ENCODE measurements at regions not wholly inside any gene's neighbourhood (a gene's known extent, or its start where the extent isn't known, plus 50 kb on each side); places are given as distances from the start of the nearest gene placed in this dataset.

DNA sequence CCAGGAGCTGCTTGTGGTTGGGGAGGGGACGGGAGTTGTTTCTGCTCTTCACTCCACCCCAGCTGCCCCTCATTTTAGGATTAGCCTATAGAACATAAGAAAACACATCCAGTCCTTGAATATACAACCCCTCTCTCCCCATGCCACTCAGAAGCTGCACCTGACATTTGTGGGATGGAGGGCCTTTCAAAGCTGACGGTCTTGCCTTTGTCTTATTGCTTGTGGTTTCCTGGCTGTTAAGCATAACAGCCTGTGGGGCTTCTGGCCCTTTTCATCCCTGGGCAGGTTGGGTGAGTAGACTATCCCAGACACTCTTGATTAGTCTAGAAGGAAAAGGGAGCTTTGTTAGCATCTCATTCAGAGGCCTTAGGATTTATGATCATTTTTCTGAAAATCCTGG, 407.6 kb upstream of the BOD1L1 start:
- Histone ChIP-seq H3K36me3 (ENCODE audit: control insufficient read depth in 5 of 5, insufficient read depth in 5 of 5, low read length in 5 of 5) (no peaks in the 10 kb centered on the region), H3K9ac (ENCODE audit: low read length in 5 of 5) (no peak overlapping the region), H3K27ac (ENCODE audit: low read depth, low read length) (no peak overlapping the region), H3K9me3 (ENCODE audit: control insufficient read depth in 5 of 5, low read length in 5 of 5) (peaks cover 0 to 2% (median 0%) of the 10 kb centered on the region in 5 donors), H3K4me1 (ENCODE audit: control insufficient read depth in 5 of 5, insufficient read depth in 5 of 5, low read length in 5 of 5) (no peaks in the 10 kb centered on the region), H3K4me3 (ENCODE audit: low read depth in 1 of 5, low read length in 5 of 5) (no peak overlapping the region), H3K27me3 (ENCODE audit: control insufficient read depth in 5 of 5, insufficient read depth in 4 of 5, low read length in 5 of 5) (no peaks in the 10 kb centered on the region)

DNA sequence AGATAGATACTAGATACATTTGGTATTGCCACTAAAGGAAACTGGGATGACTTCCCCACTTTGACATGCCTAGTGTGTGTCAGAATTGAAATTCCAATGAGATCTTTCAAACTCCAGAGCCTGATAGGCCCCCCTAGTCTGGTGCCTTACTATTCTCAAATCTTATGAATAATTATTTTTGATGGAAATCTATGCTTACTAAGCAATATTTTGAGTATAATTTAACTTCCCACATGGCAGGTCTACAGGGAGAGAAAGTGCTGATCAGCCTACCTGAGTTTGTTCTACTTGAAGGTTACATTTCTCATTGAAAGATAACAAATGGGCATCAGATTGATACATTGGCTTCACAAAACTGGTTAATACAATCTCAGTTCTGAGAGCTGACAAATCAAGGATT, 415.7 kb upstream of the BOD1L1 start:
- no peaks in the 10 kb centered on the region for H3K9me3 ChIP-seq (ENCODE audit: control insufficient read depth in 5 of 5, low read length in 5 of 5)
- no peak overlapping the region for H3K9ac ChIP-seq (ENCODE audit: low read length in 5 of 5)
- H3K27me3 ChIP-seq (ENCODE audit: control insufficient read depth in 5 of 5, insufficient read depth in 4 of 5, low read length in 5 of 5): no peaks in the 10 kb centered on the region
- H3K27ac ChIP-seq (ENCODE audit: low read depth, low read length): no peak overlapping the region
- H3K4me3 ChIP-seq (ENCODE audit: low read depth in 1 of 5, low read length in 5 of 5): no peak overlapping the region
- no peaks in the 10 kb centered on the region for H3K36me3 ChIP-seq (ENCODE audit: control insufficient read depth in 5 of 5, insufficient read depth in 5 of 5, low read length in 5 of 5)
- no peaks in the 10 kb centered on the region for H3K4me1 ChIP-seq (ENCODE audit: control insufficient read depth in 5 of 5, insufficient read depth in 5 of 5, low read length in 5 of 5)

DNA sequence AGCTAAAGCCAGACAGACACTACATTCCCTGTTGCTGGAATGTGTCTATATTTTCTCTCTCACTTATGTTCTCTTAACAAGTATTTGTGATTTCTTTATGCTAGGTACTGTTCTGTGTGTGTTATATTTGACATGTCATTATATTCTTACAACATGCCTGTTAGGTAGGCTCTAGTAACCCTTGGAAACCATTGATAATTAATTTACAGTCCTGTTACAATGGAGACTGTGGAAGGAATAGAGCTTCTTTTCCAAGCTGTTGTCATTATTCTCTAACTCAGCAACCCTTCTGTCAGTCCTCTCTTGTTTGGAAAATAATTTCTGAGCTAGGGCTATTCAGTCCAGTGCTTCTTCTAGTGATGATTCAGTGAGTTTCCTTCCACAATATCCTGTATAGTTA, 419.1 kb upstream of the BOD1L1 start:
- H3K27me3 ChIP-seq (ENCODE audit: control insufficient read depth in 5 of 5, insufficient read depth in 4 of 5, low read length in 5 of 5): no peaks in the 10 kb centered on the region
- no peak overlapping the region for H3K27ac ChIP-seq (ENCODE audit: low read depth, low read length)
- no peak overlapping the region for H3K9ac ChIP-seq (ENCODE audit: low read length in 5 of 5)
- no peaks in the 10 kb centered on the region for H3K4me1 ChIP-seq (ENCODE audit: control insufficient read depth in 5 of 5, insufficient read depth in 5 of 5, low read length in 5 of 5)
- no peak overlapping the region for H3K4me3 ChIP-seq (ENCODE audit: low read depth in 1 of 5, low read length in 5 of 5)
- H3K9me3 ChIP-seq (ENCODE audit: control insufficient read depth in 5 of 5, low read length in 5 of 5): no peaks in the 10 kb centered on the region
- no peaks in the 10 kb centered on the region for H3K36me3 ChIP-seq (ENCODE audit: control insufficient read depth in 5 of 5, insufficient read depth in 5 of 5, low read length in 5 of 5)

DNA sequence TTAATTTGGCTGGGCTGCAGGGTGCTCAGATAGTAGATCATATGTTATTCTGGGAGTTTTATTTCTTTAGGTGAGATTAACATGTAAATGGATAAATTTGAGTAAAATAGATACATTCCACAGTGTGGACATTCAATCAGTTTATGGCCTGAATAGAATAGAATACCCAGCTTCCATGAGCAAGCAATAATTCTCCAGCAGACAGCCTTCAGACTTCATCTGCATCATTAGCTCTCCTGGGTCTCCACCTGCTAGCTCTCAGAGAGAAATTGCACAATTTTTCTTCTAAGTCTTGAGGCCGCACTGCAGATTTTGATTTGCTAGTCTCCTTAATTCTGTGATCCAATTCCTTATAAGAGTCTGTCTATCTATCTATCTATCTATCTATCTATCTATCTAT, 420.3 kb upstream of the BOD1L1 start:
- H3K4me3 ChIP-seq (ENCODE audit: low read depth in 1 of 5, low read length in 5 of 5): no peak overlapping the region
- H3K27ac ChIP-seq (ENCODE audit: low read depth, low read length): no peak overlapping the region
- no peaks in the 10 kb centered on the region for H3K27me3 ChIP-seq (ENCODE audit: control insufficient read depth in 5 of 5, insufficient read depth in 4 of 5, low read length in 5 of 5)
- no peak overlapping the region for H3K9ac ChIP-seq (ENCODE audit: low read length in 5 of 5)
- H3K36me3 ChIP-seq (ENCODE audit: control insufficient read depth in 5 of 5, insufficient read depth in 5 of 5, low read length in 5 of 5): no peaks in the 10 kb centered on the region
- no peaks in the 10 kb centered on the region for H3K4me1 ChIP-seq (ENCODE audit: control insufficient read depth in 5 of 5, insufficient read depth in 5 of 5, low read length in 5 of 5)
- no peaks in the 10 kb centered on the region for H3K9me3 ChIP-seq (ENCODE audit: control insufficient read depth in 5 of 5, low read length in 5 of 5)

DNA sequence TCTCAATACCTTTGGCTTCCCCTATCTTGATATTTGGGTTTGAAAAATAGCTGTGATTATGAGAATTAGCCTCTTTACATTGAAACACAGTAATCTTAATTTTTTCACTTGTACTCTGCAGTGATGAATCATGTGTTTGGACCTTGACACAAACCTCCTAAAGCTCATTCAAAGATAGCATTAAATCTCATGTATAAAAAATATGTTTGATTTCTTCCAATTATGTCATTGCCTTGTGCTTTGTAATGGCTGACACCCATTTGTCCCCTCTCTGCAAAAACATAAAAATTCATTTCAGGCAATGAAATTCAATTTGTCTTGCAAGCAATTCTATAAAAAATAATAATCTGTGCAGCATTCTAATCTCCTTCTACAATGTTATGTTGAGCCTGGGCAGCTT, 422.4 kb upstream of the BOD1L1 start:
- no peak overlapping the region for H3K9ac ChIP-seq (ENCODE audit: low read length in 5 of 5)
- no peak overlapping the region for H3K27ac ChIP-seq (ENCODE audit: low read depth, low read length)
- no peak overlapping the region for H3K4me3 ChIP-seq (ENCODE audit: low read depth in 1 of 5, low read length in 5 of 5)
- no peaks in the 10 kb centered on the region for H3K36me3 ChIP-seq (ENCODE audit: control insufficient read depth in 5 of 5, insufficient read depth in 5 of 5, low read length in 5 of 5)
- H3K9me3 ChIP-seq (ENCODE audit: control insufficient read depth in 5 of 5, low read length in 5 of 5): no peaks in the 10 kb centered on the region
- H3K4me1 ChIP-seq (ENCODE audit: control insufficient read depth in 5 of 5, insufficient read depth in 5 of 5, low read length in 5 of 5): peaks cover 0 to 2% (median 0%) of the 10 kb centered on the region in 5 donors
- H3K27me3 ChIP-seq (ENCODE audit: control insufficient read depth in 5 of 5, insufficient read depth in 4 of 5, low read length in 5 of 5): no peaks in the 10 kb centered on the region

DNA sequence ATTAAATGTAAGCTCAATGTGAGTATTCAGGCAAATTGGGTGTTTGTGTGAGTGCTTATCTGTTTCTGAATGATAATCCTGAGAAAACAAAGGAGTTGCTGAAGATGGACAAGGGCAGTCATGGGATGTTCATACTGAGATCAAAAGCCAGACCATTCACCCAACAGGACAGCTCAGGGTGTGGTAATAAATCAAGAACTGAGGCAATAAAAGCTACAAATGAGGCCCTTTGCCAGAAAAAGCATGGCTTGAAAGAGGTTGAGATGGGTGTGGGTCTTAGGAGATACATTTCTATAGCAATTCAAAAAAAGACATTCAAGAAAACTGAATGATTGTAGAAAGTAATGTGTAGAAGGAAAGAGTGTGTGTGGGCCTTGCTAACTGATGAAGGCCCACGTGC, 425.8 kb upstream of the BOD1L1 start:
- H3K27me3 ChIP-seq (ENCODE audit: control insufficient read depth in 5 of 5, insufficient read depth in 4 of 5, low read length in 5 of 5): no peaks in the 10 kb centered on the region
- no peaks in the 10 kb centered on the region for H3K36me3 ChIP-seq (ENCODE audit: control insufficient read depth in 5 of 5, insufficient read depth in 5 of 5, low read length in 5 of 5)
- no peak overlapping the region for H3K27ac ChIP-seq (ENCODE audit: low read depth, low read length)

DNA sequence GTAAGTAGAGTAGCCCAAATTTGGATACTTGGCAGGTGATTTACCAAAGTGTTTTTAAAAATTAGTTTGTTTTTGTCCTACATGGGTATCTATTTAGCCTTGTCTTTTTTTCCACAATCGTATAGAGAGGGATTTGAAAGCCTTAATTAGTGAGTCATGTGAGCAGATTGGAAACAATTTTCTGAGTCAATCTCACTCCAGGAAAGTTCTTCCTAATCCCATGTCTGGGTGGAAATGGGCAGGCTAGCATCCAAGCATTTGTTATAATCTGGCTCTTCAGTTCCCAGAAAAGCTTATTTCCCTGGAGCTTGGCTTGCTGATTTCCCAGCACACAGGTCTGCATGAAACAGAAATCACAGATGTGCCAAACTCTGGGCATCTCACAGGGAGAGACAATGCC, 426.9 kb upstream of the BOD1L1 start:
- H3K27me3 ChIP-seq (ENCODE audit: control insufficient read depth in 5 of 5, insufficient read depth in 4 of 5, low read length in 5 of 5): no peaks in the 10 kb centered on the region
- H3K9me3 ChIP-seq (ENCODE audit: control insufficient read depth in 5 of 5, low read length in 5 of 5): no peaks in the 10 kb centered on the region
- H3K27ac ChIP-seq (ENCODE audit: low read depth, low read length): no peak overlapping the region
- no peak overlapping the region for H3K9ac ChIP-seq (ENCODE audit: low read length in 5 of 5)
- H3K4me1 ChIP-seq (ENCODE audit: control insufficient read depth in 5 of 5, insufficient read depth in 5 of 5, low read length in 5 of 5): peaks cover 0 to 2% (median 0%) of the 10 kb centered on the region in 5 donors
- H3K36me3 ChIP-seq (ENCODE audit: control insufficient read depth in 5 of 5, insufficient read depth in 5 of 5, low read length in 5 of 5): no peaks in the 10 kb centered on the region
- no peak overlapping the region for H3K4me3 ChIP-seq (ENCODE audit: low read depth in 1 of 5, low read length in 5 of 5)

More for the DNA sequence above, 425.8 kb upstream of the BOD1L1 start:
- Histone ChIP-seq H3K4me3 (ENCODE audit: low read depth in 1 of 5, low read length in 5 of 5) (no peak overlapping the region), H3K9ac (ENCODE audit: low read length in 5 of 5) (no peak overlapping the region), H3K4me1 (ENCODE audit: control insufficient read depth in 5 of 5, insufficient read depth in 5 of 5, low read length in 5 of 5) (peaks cover 0 to 2% (median 0%) of the 10 kb centered on the region in 5 donors), H3K9me3 (ENCODE audit: control insufficient read depth in 5 of 5, low read length in 5 of 5) (no peaks in the 10 kb centered on the region)

DNA sequence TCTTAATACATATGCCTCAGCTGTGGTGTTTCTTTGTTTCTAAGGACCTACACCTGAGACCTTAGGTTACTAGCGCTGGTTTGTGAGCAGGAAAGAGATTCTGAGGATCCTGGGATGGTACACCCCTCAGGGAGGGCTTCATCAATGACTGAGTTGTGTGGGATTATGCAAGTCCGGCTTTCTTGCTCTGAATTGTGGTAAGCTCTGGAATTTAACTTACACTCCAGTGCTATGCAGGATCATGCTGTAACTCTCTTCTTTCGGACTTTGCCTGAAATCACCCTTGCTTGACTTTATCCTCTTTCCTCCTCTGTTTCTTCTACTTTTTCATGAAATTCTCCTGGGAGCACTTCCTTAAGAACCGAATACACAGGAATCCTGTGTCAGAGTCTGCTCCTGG, 431.5 kb upstream of the BOD1L1 start:
- Histone ChIP-seq H3K27me3 (ENCODE audit: control insufficient read depth in 5 of 5, insufficient read depth in 4 of 5, low read length in 5 of 5) (no peaks in the 10 kb centered on the region), H3K9ac (ENCODE audit: low read length in 5 of 5) (no peak overlapping the region), H3K4me3 (ENCODE audit: low read depth in 1 of 5, low read length in 5 of 5) (no peak overlapping the region), H3K9me3 (ENCODE audit: control insufficient read depth in 5 of 5, low read length in 5 of 5) (no peaks in the 10 kb centered on the region), H3K27ac (ENCODE audit: low read depth, low read length) (no peak overlapping the region), H3K4me1 (ENCODE audit: control insufficient read depth in 5 of 5, insufficient read depth in 5 of 5, low read length in 5 of 5) (peaks cover 0 to 2% (median 0%) of the 10 kb centered on the region in 5 donors), H3K36me3 (ENCODE audit: control insufficient read depth in 5 of 5, insufficient read depth in 5 of 5, low read length in 5 of 5) (no peaks in the 10 kb centered on the region)

DNA sequence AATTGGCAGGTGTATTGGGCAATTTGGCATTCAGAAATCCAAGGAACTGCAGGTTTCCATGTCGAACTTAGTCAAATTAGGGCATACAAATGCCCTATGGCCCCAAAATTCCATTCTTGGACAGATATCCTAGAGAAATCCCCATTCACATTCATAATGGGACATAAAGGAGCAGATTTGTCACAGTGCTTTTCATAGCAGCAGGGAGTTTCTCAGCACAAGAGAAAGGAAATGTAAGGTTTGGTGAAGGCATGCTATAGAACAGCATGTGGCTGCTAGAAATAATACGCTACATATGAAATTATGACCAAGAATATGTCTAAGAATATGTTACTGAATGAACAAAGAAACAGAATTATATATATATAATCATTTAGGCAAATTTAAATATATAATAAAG, 437.5 kb upstream of the BOD1L1 start:
- no peak overlapping the region for H3K9ac ChIP-seq (ENCODE audit: low read length in 5 of 5)
- no peak overlapping the region for H3K4me3 ChIP-seq (ENCODE audit: low read depth in 1 of 5, low read length in 5 of 5)
- H3K27me3 ChIP-seq (ENCODE audit: control insufficient read depth in 5 of 5, insufficient read depth in 4 of 5, low read length in 5 of 5): peaks cover 0 to 6% (median 0%) of the 10 kb centered on the region in 5 donors
- no peak overlapping the region for H3K27ac ChIP-seq (ENCODE audit: low read depth, low read length)
- H3K9me3 ChIP-seq (ENCODE audit: control insufficient read depth in 5 of 5, low read length in 5 of 5): no peaks in the 10 kb centered on the region
- no peaks in the 10 kb centered on the region for H3K36me3 ChIP-seq (ENCODE audit: control insufficient read depth in 5 of 5, insufficient read depth in 5 of 5, low read length in 5 of 5)
- no peaks in the 10 kb centered on the region for H3K4me1 ChIP-seq (ENCODE audit: control insufficient read depth in 5 of 5, insufficient read depth in 5 of 5, low read length in 5 of 5)

DNA sequence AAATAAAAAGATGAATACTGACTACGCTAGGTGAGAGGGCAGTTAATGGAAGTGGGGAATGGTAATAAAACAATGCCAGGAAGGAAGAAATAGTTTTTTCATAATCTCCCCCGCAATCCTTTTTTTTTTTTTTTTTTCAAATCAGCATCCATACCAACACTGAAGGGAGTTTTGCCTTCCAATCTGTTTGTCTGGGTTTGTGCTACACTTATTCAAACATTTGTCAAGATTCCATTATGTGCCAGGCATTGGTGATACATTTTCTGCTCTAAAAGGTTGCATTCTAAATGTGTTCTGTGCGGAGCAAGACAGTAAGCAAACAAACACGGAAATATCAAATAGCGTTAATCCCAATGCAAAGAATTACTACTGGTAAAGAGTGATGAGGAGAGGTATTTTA, 437.9 kb upstream of the BOD1L1 start:
- H3K27ac ChIP-seq (ENCODE audit: low read depth, low read length): no peak overlapping the region
- no peaks in the 10 kb centered on the region for H3K4me1 ChIP-seq (ENCODE audit: control insufficient read depth in 5 of 5, insufficient read depth in 5 of 5, low read length in 5 of 5)
- peaks cover 0 to 6% (median 3%) of the 10 kb centered on the region in 5 donors for H3K27me3 ChIP-seq (ENCODE audit: control insufficient read depth in 5 of 5, insufficient read depth in 4 of 5, low read length in 5 of 5)
- no peak overlapping the region for H3K9ac ChIP-seq (ENCODE audit: low read length in 5 of 5)
- no peak overlapping the region for H3K4me3 ChIP-seq (ENCODE audit: low read depth in 1 of 5, low read length in 5 of 5)
- H3K36me3 ChIP-seq (ENCODE audit: control insufficient read depth in 5 of 5, insufficient read depth in 5 of 5, low read length in 5 of 5): no peaks in the 10 kb centered on the region
- no peaks in the 10 kb centered on the region for H3K9me3 ChIP-seq (ENCODE audit: control insufficient read depth in 5 of 5, low read length in 5 of 5)

DNA sequence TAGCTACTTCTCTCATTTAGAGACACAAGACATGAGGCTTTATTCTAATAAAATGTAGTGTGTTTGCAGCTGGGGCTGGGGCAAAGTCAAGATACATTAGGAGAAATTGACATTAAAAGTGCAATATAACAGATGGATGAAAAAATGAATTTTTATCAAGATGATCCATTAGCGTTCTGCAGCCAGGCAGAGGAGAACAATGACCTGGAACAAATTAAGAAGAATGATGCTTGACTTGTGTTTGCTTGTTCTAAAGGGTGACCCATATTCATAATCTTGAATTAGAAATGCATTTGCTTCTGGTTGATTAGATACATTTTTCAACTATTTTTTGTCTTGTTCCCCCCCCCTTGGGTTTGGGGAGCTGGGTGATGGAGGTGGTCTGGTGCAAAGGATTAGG, 439.5 kb upstream of the BOD1L1 start:
- Histone ChIP-seq H3K36me3 (ENCODE audit: control insufficient read depth in 5 of 5, insufficient read depth in 5 of 5, low read length in 5 of 5) (no peaks in the 10 kb centered on the region), H3K27me3 (ENCODE audit: control insufficient read depth in 5 of 5, insufficient read depth in 4 of 5, low read length in 5 of 5) (peaks cover 0 to 6% (median 3%) of the 10 kb centered on the region in 5 donors), H3K4me1 (ENCODE audit: control insufficient read depth in 5 of 5, insufficient read depth in 5 of 5, low read length in 5 of 5) (no peaks in the 10 kb centered on the region)

More for the DNA sequence above, 439.5 kb upstream of the BOD1L1 start:
- H3K4me3 ChIP-seq (ENCODE audit: low read depth in 1 of 5, low read length in 5 of 5): no peak overlapping the region
- H3K9me3 ChIP-seq (ENCODE audit: control insufficient read depth in 5 of 5, low read length in 5 of 5): peaks cover 0 to 10% (median 8%) of the 10 kb centered on the region in 5 donors
- no peak overlapping the region for H3K27ac ChIP-seq (ENCODE audit: low read depth, low read length)
- H3K9ac ChIP-seq (ENCODE audit: low read length in 5 of 5): no peak overlapping the region

All from subcutaneous abdominal adipose tissue (tissue), 5 donors.